Gastroesophageal sphincter (tissue), 3 donors: ENCODE measurements at regions not wholly inside any gene's neighbourhood (a gene's known extent, or its start where the extent isn't known, plus 50 kb on each side); places are given as distances from the start of the nearest gene placed in this dataset.

Source experiments
- CTCF ChIP-seq, 4 experiments: fragments of 200-600 bp in 2 of 4; fragments of 450-650 bp in 2 of 4; sonication (generic) in 1 of 4; IDR thresholded peaks; one replicate each; pipeline ENCODE4 v1.5.1; 2017 to 2019; ENCODE audit warnings: antibody characterized with exemption in 4 of 4, mild to moderate bottlenecking in 2 of 4, moderate library complexity in 2 of 4
- EP300 ChIP-seq: sonication (generic); formaldehyde crosslinking; IDR thresholded peaks from one replicate; pipeline ENCODE4 v1.6.1; 2017; ENCODE audit warnings: antibody characterized with exemption, mild to moderate bottlenecking
- POLR2AphosphoS5 ChIP-seq: sonication (generic); formaldehyde crosslinking; IDR thresholded peaks from one replicate; pipeline ENCODE4 v1.6.1; 2017; ENCODE audit warnings: antibody characterized with exemption

DNA sequence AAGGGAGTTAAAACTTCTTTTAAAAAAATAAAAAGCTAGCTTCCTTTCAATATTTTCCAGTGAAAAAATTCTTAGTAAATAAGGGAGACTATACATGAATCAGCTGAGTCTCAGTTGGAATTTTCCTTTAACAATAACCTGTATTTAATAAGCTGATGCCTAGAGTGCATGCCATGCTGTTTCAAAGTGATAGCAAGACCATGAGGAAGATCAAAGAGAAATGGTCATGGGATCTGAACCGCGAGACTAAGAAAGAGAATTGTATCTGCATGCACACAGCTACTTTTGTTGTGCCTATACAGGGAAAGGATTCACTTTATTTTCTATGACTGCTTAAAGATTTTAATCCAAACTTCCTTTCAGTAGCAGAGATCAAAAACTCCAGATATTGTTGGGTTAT is 2217.0 kb downstream of the MAT2B start:
- TF ChIP-seq CTCF (IDR thresholded peaks at IDR 0.05) (no peak), EP300 (no peak), POLR2AphosphoS5 (no peak)
